Tibial nerve (tissue), 4 donors: ENCODE measurements at regions not wholly inside any gene's neighbourhood (a gene's known extent, or its start where the extent isn't known, plus 50 kb on each side); places are given as distances from the start of the nearest gene placed in this dataset.

ENCODE experiments used
- DNase-seq, 2 donors: peaks; one replicate each; pipeline ENCODE4 v3.0.0-alpha.2; 2019; ENCODE audit warnings: low spot score in 2 of 2
- H3K27ac ChIP-seq, 4 donors: fragments of 200-600 bp; sonication (generic) in 3 of 4; one replicate each; pipeline ENCODE4 v1.5.1; 2017 to 2019; ENCODE audit warnings: mild to moderate bottlenecking in 1 of 4
- H3K27me3 ChIP-seq, 2 donors: fragments of 200-600 bp; sonication (generic) in 1 of 2; one replicate each; pipeline versions ENCODE4 v1.5.1 to v1.6.0; 2017 to 2019
- H3K36me3 ChIP-seq, 3 donors: fragments of 200-600 bp; sonication (generic); one replicate each; pipeline ENCODE4 v1.5.1; 2018 to 2019
- H3K4me1 ChIP-seq, 4 donors: fragments of 200-600 bp; sonication (generic) in 3 of 4; one replicate each; pipeline ENCODE4 v1.5.1; 2017 to 2019
- H3K4me3 ChIP-seq, 4 donors: fragments of 200-600 bp; sonication (generic) in 3 of 4; one replicate each; pipeline ENCODE4 v1.5.1; 2017 to 2019; ENCODE audit warnings: mild to moderate bottlenecking in 1 of 4, moderate library complexity in 1 of 4
- H3K9me3 ChIP-seq, 4 donors: fragments of 200-600 bp; sonication (generic) in 3 of 4; one replicate each; pipeline ENCODE4 v1.5.1; 2017 to 2019
- EP300 ChIP-seq, 2 donors: sonication (generic); formaldehyde crosslinking; IDR thresholded peaks; one replicate each; pipeline ENCODE4 v1.6.1; 2017; ENCODE audit warnings: antibody characterized with exemption in 2 of 2, mild to moderate bottlenecking in 1 of 2
- POLR2A ChIP-seq, 2 donors: fragments of 450-650 bp; IDR thresholded peaks; one replicate each; pipeline ENCODE4 v1.6.1; 2017; ENCODE audit warnings: antibody characterized with exemption in 2 of 2, mild to moderate bottlenecking in 2 of 2, moderate library complexity in 2 of 2
- WGBS, 2 donors: methylation state at CpG; one replicate each; pipeline ENCODE4 v1.1.5; 2018; 5-methylcytosine and 5-hydroxymethylcytosine counted together
- TF ChIP-seq, protein P1 (sequence below), 5 experiments: fragments of 200-600 bp in 3 of 5; fragments of 450-650 bp in 2 of 5; sonication (generic) in 3 of 5; IDR thresholded peaks; one replicate each; pipeline ENCODE4 v1.5.1; 2016 to 2019; ENCODE audit warnings: antibody characterized with exemption in 5 of 5, mild to moderate bottlenecking in 3 of 5, moderate library complexity in 2 of 5

DNA sequence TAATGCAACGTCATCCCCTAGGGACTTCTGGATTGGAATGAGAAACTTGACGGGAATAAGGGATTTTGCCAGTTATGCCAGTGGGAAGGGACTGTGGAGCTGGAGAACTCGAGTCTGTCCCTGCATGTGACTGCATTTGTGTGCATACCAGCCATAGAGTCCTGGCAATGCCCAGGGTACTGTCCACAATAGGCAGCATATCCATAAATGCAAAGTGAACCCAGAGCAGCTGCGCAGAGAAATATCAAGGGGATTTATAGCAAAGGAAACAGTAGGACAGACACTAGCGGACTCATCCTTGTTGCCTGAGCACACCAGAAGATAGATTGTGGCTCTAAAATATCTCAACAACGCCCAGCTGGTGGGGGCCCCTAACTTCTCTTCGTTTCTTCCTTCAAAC is 247.1 kb upstream of the SRRM4 start:
- no peaks in the 10 kb centered on the region for H3K36me3 ChIP-seq
- peaks cover 0 to 8% (median 0%) of the 10 kb centered on the region in 4 donors for H3K9me3 ChIP-seq
- H3K4me3 ChIP-seq: no peak overlapping the region
- no peaks in the 10 kb centered on the region for H3K4me1 ChIP-seq
- 56 to 60% methylated on average over 7 of the region's 7 CpGs for WGBS, 2 donors
- TF ChIP-seq, protein P1, sequence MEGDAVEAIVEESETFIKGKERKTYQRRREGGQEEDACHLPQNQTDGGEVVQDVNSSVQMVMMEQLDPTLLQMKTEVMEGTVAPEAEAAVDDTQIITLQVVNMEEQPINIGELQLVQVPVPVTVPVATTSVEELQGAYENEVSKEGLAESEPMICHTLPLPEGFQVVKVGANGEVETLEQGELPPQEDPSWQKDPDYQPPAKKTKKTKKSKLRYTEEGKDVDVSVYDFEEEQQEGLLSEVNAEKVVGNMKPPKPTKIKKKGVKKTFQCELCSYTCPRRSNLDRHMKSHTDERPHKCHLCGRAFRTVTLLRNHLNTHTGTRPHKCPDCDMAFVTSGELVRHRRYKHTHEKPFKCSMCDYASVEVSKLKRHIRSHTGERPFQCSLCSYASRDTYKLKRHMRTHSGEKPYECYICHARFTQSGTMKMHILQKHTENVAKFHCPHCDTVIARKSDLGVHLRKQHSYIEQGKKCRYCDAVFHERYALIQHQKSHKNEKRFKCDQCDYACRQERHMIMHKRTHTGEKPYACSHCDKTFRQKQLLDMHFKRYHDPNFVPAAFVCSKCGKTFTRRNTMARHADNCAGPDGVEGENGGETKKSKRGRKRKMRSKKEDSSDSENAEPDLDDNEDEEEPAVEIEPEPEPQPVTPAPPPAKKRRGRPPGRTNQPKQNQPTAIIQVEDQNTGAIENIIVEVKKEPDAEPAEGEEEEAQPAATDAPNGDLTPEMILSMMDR (IDR thresholded peaks at IDR 0.05): no peak
- TF ChIP-seq POLR2A (IDR thresholded peaks at IDR 0.05) (no peak), EP300 (IDR thresholded peaks at IDR 0.05) (no peak)
- no peak overlapping the region for H3K27ac ChIP-seq
- no peaks in the 10 kb centered on the region for H3K27me3 ChIP-seq
- no peak for DNase-seq

DNA sequence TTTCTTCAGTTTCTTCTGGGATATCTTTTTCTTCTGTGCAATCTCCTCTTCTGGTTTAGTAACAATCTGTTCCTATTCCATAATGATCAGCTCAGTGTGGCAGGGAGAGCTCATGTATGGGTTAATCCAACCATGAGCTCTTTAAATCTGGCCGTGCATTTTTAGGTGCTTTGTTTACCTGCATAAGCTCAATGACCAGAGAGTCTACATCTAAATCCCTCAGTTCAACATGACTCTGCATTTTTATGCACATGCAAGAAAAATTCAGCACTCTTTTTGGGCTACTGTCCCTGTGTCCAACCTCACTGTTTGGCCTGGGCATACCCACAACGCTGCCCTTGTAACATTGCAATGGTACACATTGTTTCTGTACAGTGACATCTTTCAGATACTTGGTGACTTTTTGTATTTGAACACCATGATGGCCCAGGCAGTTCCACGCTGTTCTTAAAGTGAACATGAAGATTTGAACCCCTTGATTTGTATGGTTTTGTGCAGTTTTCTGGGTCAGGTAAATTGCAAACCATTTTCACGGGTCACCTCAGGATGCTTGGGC is 243.3 kb upstream of the SRRM4 start:
- no peaks in the 10 kb centered on the region for H3K36me3 ChIP-seq
- no peak for DNase-seq
- H3K4me1 ChIP-seq: no peaks in the 10 kb centered on the region
- no peaks in the 10 kb centered on the region for H3K27me3 ChIP-seq
- H3K4me3 ChIP-seq: no peak overlapping the region
- 65 to 73% methylated on average over 4 of the region's 4 CpGs for WGBS, 2 donors
- TF ChIP-seq, protein P1 (IDR thresholded peaks at IDR 0.05): no peak
- TF ChIP-seq EP300 (IDR thresholded peaks at IDR 0.05) (no peak), POLR2A (IDR thresholded peaks at IDR 0.05) (no peak)
- no peak overlapping the region for H3K27ac ChIP-seq
- H3K9me3 ChIP-seq: peaks cover 0 to 4% (median 0%) of the 10 kb centered on the region in 4 donors

DNA sequence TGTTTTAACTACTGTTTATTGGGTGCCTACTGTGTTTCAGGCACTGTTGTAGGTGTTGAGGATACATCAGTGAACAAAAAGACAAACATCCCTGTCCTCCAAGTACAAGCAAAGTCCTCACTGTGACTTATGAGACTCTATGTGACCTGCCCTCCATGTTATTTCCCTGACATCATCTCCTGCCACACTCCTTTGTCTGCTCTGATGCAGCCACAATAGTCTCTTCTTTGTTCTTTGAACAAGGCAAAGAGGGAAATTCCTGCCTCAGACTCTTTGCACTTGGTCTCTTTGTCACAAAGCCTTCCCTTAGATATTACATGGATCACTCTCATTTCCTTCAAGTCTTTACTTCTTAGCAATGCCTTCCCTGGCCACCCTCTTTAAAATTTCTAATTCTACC is 240.1 kb upstream of the SRRM4 start:
- Histone ChIP-seq H3K27me3 (no peaks in the 10 kb centered on the region), H3K4me3 (no peak overlapping the region), H3K36me3 (no peaks in the 10 kb centered on the region), H3K9me3 (no peaks in the 10 kb centered on the region), H3K4me1 (no peaks in the 10 kb centered on the region), H3K27ac (no peak overlapping the region)
- TF ChIP-seq, protein P1 (IDR thresholded peaks at IDR 0.05): no peak
- TF ChIP-seq POLR2A (IDR thresholded peaks at IDR 0.05) (no peak), EP300 (IDR thresholded peaks at IDR 0.05) (no peak)
- DNase-seq: no peak

DNA sequence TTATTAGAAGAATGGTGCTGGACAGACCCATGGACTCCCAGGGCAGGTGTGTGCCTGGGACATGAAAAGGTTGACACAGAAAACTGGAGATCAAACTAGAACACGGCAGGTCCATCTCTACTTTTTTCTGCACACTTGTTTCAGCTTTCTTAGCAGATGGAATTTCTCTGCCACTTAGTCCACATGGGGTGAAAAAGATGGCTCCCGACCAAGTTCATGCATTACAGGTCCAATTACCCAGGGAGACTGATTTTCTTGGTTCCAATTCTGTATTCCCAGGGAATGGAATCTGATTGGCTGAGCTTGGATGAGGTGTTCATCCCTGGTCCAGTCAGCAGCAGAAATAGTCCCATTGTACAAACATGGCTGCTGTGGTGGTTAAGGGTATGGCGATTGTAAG is 238.9 kb upstream of the SRRM4 start:
- WGBS, 2 donors: 85 to 89% methylated on average over 3 of the region's 3 CpGs
- H3K27ac ChIP-seq: no peak overlapping the region
- no peaks in the 10 kb centered on the region for H3K27me3 ChIP-seq
- no peaks in the 10 kb centered on the region for H3K4me1 ChIP-seq
- H3K4me3 ChIP-seq: no peak overlapping the region
- no peak for TF ChIP-seq EP300 (IDR thresholded peaks at IDR 0.05)
- TF ChIP-seq, protein P1 (IDR thresholded peaks at IDR 0.05): no peak
- TF ChIP-seq POLR2A (IDR thresholded peaks at IDR 0.05): no peak
- no peaks in the 10 kb centered on the region for H3K36me3 ChIP-seq
- DNase-seq: no peak
- H3K9me3 ChIP-seq: peaks cover 0 to 10% (median 0%) of the 10 kb centered on the region in 4 donors

DNA sequence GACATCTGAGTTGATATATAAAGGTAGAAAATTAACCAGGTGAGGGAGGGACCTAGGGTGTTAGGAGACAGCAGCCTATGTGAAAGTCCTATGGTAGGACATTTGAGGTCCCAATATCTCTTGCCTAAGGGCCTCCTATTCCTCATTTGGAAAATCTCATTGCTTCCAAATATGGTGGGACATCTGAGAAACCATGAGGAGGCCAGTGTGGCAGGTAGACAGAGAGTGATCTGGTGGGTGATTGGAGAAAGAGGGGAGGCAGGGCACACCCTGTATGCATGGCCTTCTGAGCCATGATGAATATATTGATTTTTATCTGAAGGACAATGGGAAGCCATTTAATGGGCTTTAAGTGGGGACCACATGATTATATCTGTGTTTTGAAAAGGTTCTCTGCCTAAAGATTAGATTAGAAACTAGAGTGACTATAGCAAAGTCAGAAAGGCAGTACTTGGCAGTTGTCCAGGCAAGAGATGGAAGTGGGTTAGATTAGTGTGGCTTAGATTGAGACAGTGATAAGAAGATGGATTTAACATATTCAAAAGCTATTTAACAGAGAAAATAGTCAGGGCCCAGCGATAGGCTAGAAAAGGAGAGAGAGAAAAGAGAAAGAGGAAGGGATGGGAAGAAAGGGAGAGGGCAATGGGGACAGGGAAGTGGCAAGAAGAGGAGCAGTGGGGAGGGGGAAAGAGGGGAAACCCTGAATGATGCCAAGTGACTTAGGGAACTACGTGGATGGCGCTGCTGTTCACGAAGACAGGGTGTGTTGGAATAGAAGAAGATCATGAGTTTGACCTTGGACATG is 237.2 kb upstream of the SRRM4 start:
- Histone ChIP-seq H3K27ac (no peak overlapping the region), H3K27me3 (no peaks in the 10 kb centered on the region), H3K9me3 (peaks cover 0 to 13% (median 0%) of the 10 kb centered on the region in 4 donors), H3K4me1 (no peaks in the 10 kb centered on the region), H3K4me3 (no peak overlapping the region), H3K36me3 (no peaks in the 10 kb centered on the region)
- no peak for TF ChIP-seq EP300 (IDR thresholded peaks at IDR 0.05)
- TF ChIP-seq POLR2A (IDR thresholded peaks at IDR 0.05): no peak
- TF ChIP-seq, protein P1 (IDR thresholded peaks at IDR 0.05): no peak
- no peak for DNase-seq
- WGBS, 2 donors: 78 to 81% methylated on average over 4 of the region's 4 CpGs
